ENCODE measurements at regions not wholly inside any gene's neighbourhood (a gene's known extent, or its start where the extent isn't known, plus 50 kb on each side); places are given as distances from the start of the nearest gene placed in this dataset.
"Not testable (repeated sequence)": the region's sequence is repeated elsewhere in the genome, so short reads cannot be mapped to it uniquely, and the experiment has no call there.

- ChIA-PET POLR2A (ENCODE audit: low non-redundant PET) (no interaction called here), CTCF (no interaction called here)
- no peak overlapping the region for H3K27ac ChIP-seq
- no peak for DNase-seq (ENCODE audit: low spot score)
- no peak for TF ChIP-seq CTCF (conservative IDR thresholded peaks at IDR 0.05; ENCODE audit: low read depth)
Observed at GRCh38 chr4:138445098-138445497, 202.9 kb upstream of the SLC7A11 start.

GRCh38 chr4:138444260-138444659, 202.1 kb upstream of the SLC7A11 start:
- POLR2A ChIA-PET (ENCODE audit: low non-redundant PET), result no interaction called here
- CTCF ChIA-PET, result interaction anchor here (0.6 kb wide), 1 partner anchor 30 kb away, joined by 3 read pairs; no protein-coding TSS in a partner anchor

GRCh38 chr4:138439143-138439581, 197.0 kb upstream of the SLC7A11 start:
- TF ChIP-seq CTCF (conservative IDR thresholded peaks at IDR 0.05; ENCODE audit: low read depth), result no peak
- POLR2A ChIA-PET (ENCODE audit: low non-redundant PET), result no interaction called here
- no peak for DNase-seq (ENCODE audit: low spot score)
- no peak overlapping the region for H3K27ac ChIP-seq
- CTCF ChIA-PET, result no interaction called here

More at GRCh38 chr4:138444260-138444659, 202.1 kb upstream of the SLC7A11 start:
- H3K27ac ChIP-seq, result no peak overlapping the region
- no peak for TF ChIP-seq CTCF (conservative IDR thresholded peaks at IDR 0.05; ENCODE audit: low read depth)
- no peak for DNase-seq (ENCODE audit: low spot score)

- CTCF ChIA-PET, result no interaction called here
Observed at GRCh38 chr4:138438608-138439007, 196.5 kb upstream of the SLC7A11 start.

GRCh38 chr4:138437263-138437851, 195.2 kb upstream of the SLC7A11 start:
- no peak overlapping the region for H3K27ac ChIP-seq
- TF ChIP-seq CTCF (conservative IDR thresholded peaks at IDR 0.05; ENCODE audit: low read depth), result no peak
- CTCF ChIA-PET, result no interaction called here
- DNase-seq (ENCODE audit: low spot score), result no peak
- POLR2A ChIA-PET (ENCODE audit: low non-redundant PET), result no interaction called here

More at GRCh38 chr4:138438608-138439007, 196.5 kb upstream of the SLC7A11 start:
- H3K27ac ChIP-seq, result no peak overlapping the region
- no peak for DNase-seq (ENCODE audit: low spot score)
- no peak for TF ChIP-seq CTCF (conservative IDR thresholded peaks at IDR 0.05; ENCODE audit: low read depth)
- POLR2A ChIA-PET (ENCODE audit: low non-redundant PET), result no interaction called here

GRCh38 chr4:138435733-138436132, 193.6 kb upstream of the SLC7A11 start:
- CTCF ChIA-PET; POLR2A ChIA-PET (ENCODE audit: low non-redundant PET); DNase-seq (ENCODE audit: low spot score); H3K27ac ChIP-seq: not testable (repeated sequence)

- DNase-seq (ENCODE audit: low spot score); POLR2A ChIA-PET (ENCODE audit: low non-redundant PET); H3K27ac ChIP-seq: not testable (repeated sequence)
- CTCF ChIA-PET, result interaction anchor here (0.6 kb wide), 1 partner anchor 403 kb away, joined by 5 read pairs; no protein-coding TSS in a partner anchor
Observed at GRCh38 chr4:138435046-138435445, 192.9 kb upstream of the SLC7A11 start.

- POLR2A ChIA-PET (ENCODE audit: low non-redundant PET), result no interaction called here
- no peak overlapping the region for H3K27ac ChIP-seq
- no peak for TF ChIP-seq CTCF (conservative IDR thresholded peaks at IDR 0.05; ENCODE audit: low read depth)
- DNase-seq (ENCODE audit: low spot score), result no peak
- CTCF ChIA-PET, result no interaction called here
Observed at GRCh38 chr4:138428611-138429010, 186.5 kb upstream of the SLC7A11 start.
